Breast epithelium (tissue), 4 donors: ENCODE measurements at regions not wholly inside any gene's neighbourhood (a gene's known extent, or its start where the extent isn't known, plus 50 kb on each side); places are given as distances from the start of the nearest gene placed in this dataset.

Experiments
- DNase-seq, 2 donors: peaks; one replicate each; pipeline ENCODE4 v3.0.0-alpha.2; 2019; ENCODE audit warnings: low spot score in 2 of 2
- H3K27ac ChIP-seq, 2 donors: fragments of 200-600 bp; sonication (generic) in 1 of 2; one replicate each; pipeline ENCODE4 v1.5.1; 2016 to 2019; ENCODE audit warnings: mild to moderate bottlenecking in 1 of 2
- H3K27me3 ChIP-seq, 2 donors: fragments of 200-600 bp; sonication (generic) in 1 of 2; one replicate each; pipeline versions ENCODE4 v1.5.1 to v1.6.0; 2017 to 2019; ENCODE audit warnings: control low read depth in 1 of 2, mild to moderate bottlenecking in 1 of 2
- H3K36me3 ChIP-seq: fragments of 200-600 bp; one replicate; pipeline ENCODE4 v1.5.1; 2019
- H3K4me1 ChIP-seq, 2 donors: fragments of 200-600 bp; sonication (generic); one replicate each; pipeline ENCODE4 v1.5.1; 2016 to 2019; ENCODE audit warnings: control low read depth in 1 of 2
- H3K4me3 ChIP-seq, 3 donors: fragments of 200-600 bp; sonication (generic); 1 replicate in 2 of 3; 2 replicates in 1 of 3; pipeline ENCODE4 v1.5.1; 2016 to 2019; ENCODE audit warnings: mild to moderate bottlenecking in 3 of 3, moderate library complexity in 2 of 3
- H3K9me3 ChIP-seq, 2 donors: fragments of 200-600 bp; sonication (generic) in 1 of 2; one replicate each; pipeline ENCODE4 v1.5.1; 2016 to 2019; ENCODE audit warnings: control low read depth in 1 of 2
- CTCF ChIP-seq, 3 donors: fragments of 450-650 bp; IDR thresholded peaks; one replicate each; pipeline ENCODE4 v1.5.1; 2016 to 2017; ENCODE audit warnings: antibody characterized with exemption in 3 of 3, mild to moderate bottlenecking in 3 of 3, moderate library complexity in 3 of 3
- POLR2A ChIP-seq: fragments of 450-650 bp; IDR thresholded peaks from one replicate; pipeline ENCODE4 v1.6.1; 2016; ENCODE audit warnings: antibody characterized with exemption, mild to moderate bottlenecking, moderate library complexity
- POLR2AphosphoS5 ChIP-seq, 3 donors: sonication (generic); formaldehyde crosslinking; IDR thresholded peaks; one replicate each; pipeline ENCODE4 v1.6.1; 2017; ENCODE audit warnings: antibody characterized with exemption in 3 of 3
- intact Hi-C: fragments of 100-400 bp; cut with DNase I; formaldehyde crosslinking; loops from one replicate; pipeline ENCODE4 v1.15.1; 2023; ENCODE audit warnings: low total_unique reads

GRCh38 chr10:57849691-57850357 lies 417.9 kb downstream of the IPMK start:
- intact Hi-C loops: no loop called here
- Histone ChIP-seq H3K4me1 (no peaks in the 10 kb centered on the region), H3K27me3 (no peaks in the 10 kb centered on the region), H3K36me3 (no peaks in the 10 kb centered on the region), H3K9me3 (no peaks in the 10 kb centered on the region), H3K27ac (no peak overlapping the region), H3K4me3 (no peak overlapping the region)
- TF ChIP-seq POLR2A (no peak), CTCF (IDR thresholded peaks at IDR 0.05) (no peak), POLR2AphosphoS5 (IDR thresholded peaks at IDR 0.05) (no peak)
- no peak for DNase-seq

GRCh38 chr10:57846307-57847065 lies 421.2 kb downstream of the IPMK start:
- H3K27ac ChIP-seq: no peak overlapping the region
- H3K36me3 ChIP-seq: no peaks in the 10 kb centered on the region
- H3K9me3 ChIP-seq: peaks cover 0 to 4% of the 10 kb centered on the region in 2 donors
- no peak for TF ChIP-seq POLR2AphosphoS5 (IDR thresholded peaks at IDR 0.05)
- TF ChIP-seq POLR2A: no peak
- H3K4me3 ChIP-seq: no peak overlapping the region
- intact Hi-C loops: no loop called here
- H3K27me3 ChIP-seq: no peaks in the 10 kb centered on the region
- DNase-seq: no peak
- no peaks in the 10 kb centered on the region for H3K4me1 ChIP-seq

GRCh38 chr10:57844387-57844998 lies 423.2 kb downstream of the IPMK start:
- TF ChIP-seq POLR2A (no peak), CTCF (IDR thresholded peaks at IDR 0.05) (no peak), POLR2AphosphoS5 (IDR thresholded peaks at IDR 0.05) (no peak)
- DNase-seq: no peak
- no peaks in the 10 kb centered on the region for H3K27me3 ChIP-seq
- intact Hi-C loops: no loop called here
- H3K9me3 ChIP-seq: peaks cover 0 to 10% of the 10 kb centered on the region in 2 donors
- H3K4me1 ChIP-seq: no peaks in the 10 kb centered on the region
- H3K36me3 ChIP-seq: no peaks in the 10 kb centered on the region
- H3K27ac ChIP-seq: no peak overlapping the region
- H3K4me3 ChIP-seq: no peak overlapping the region

- Histone ChIP-seq H3K9me3 (no peaks in the 10 kb centered on the region), H3K27me3 (no peaks in the 10 kb centered on the region), H3K4me3 (no peak overlapping the region), H3K36me3 (no peaks in the 10 kb centered on the region), H3K27ac (no peak overlapping the region), H3K4me1 (no peaks in the 10 kb centered on the region)
- DNase-seq: no peak
- TF ChIP-seq CTCF (IDR thresholded peaks at IDR 0.05): no peak
- TF ChIP-seq POLR2A: no peak
- intact Hi-C loops: no loop called here
These were observed 436.7 kb downstream of the IPMK start for GRCh38 chr10:57830877-57831560.

GRCh38 chr10:57825015-57825414 lies 442.7 kb downstream of the IPMK start:
- Histone ChIP-seq H3K9me3 (no peaks in the 10 kb centered on the region), H3K27me3 (no peaks in the 10 kb centered on the region), H3K4me1 (no peaks in the 10 kb centered on the region), H3K36me3 (no peaks in the 10 kb centered on the region), H3K4me3 (no peak overlapping the region), H3K27ac (no peak overlapping the region)
- DNase-seq: no peak
- intact Hi-C loops: no loop called here
- TF ChIP-seq POLR2AphosphoS5 (IDR thresholded peaks at IDR 0.05) (no peak), POLR2A (no peak), CTCF (IDR thresholded peaks at IDR 0.05) (no peak)
